Stomach (tissue), 8 donors: ENCODE measurements at regions not wholly inside any gene's neighbourhood (a gene's known extent, or its start where the extent isn't known, plus 50 kb on each side); places are given as distances from the start of the nearest gene placed in this dataset.

Experiments
- DNase-seq, 2 donors: peaks; one replicate each; pipeline versions ENCODE4 v3.0.0 to v3.0.0-alpha.2; 2013 to 2019
- H3K27ac ChIP-seq, 5 donors: fragments of 200-600 bp in 4 of 5; sonication (generic) in 4 of 5; one replicate each; pipeline ENCODE4 v1.5.1; 2013 to 2019; ENCODE audit warnings: mild to moderate bottlenecking in 1 of 5, moderate library complexity in 1 of 5
- H3K27me3 ChIP-seq, 3 donors: fragments of 200-600 bp; sonication (generic); one replicate each; pipeline ENCODE4 v1.5.1; 2017 to 2019; ENCODE audit warnings: mixed run types in 1 of 3
- H3K36me3 ChIP-seq, 4 donors: fragments of 200-600 bp; sonication (generic); 1 replicate in 3 of 4; 2 replicates in 1 of 4; pipeline ENCODE4 v1.5.1; 2016 to 2019
- H3K4me1 ChIP-seq, 4 donors: fragments of 200-600 bp; sonication (generic); one replicate each; pipeline ENCODE4 v1.5.1; 2016 to 2019
- H3K4me3 ChIP-seq, 4 donors: fragments of 200-600 bp; sonication (generic) in 3 of 4; one replicate each; pipeline ENCODE4 v1.5.1; 2016 to 2019; ENCODE audit warnings: mild to moderate bottlenecking in 1 of 4
- H3K9me3 ChIP-seq, 4 donors: fragments of 200-600 bp; sonication (generic); one replicate each; pipeline ENCODE4 v1.5.1; 2016 to 2019
- EP300 ChIP-seq: sonication (generic); formaldehyde crosslinking; IDR thresholded peaks from one replicate; pipeline ENCODE4 v1.6.1; 2017; ENCODE audit warnings: antibody characterized with exemption
- POLR2A ChIP-seq, 4 donors: fragments of 450-650 bp; IDR thresholded peaks; one replicate each; pipeline ENCODE4 v1.6.1; 2016; ENCODE audit warnings: antibody characterized with exemption in 4 of 4, control low read depth in 2 of 4, mild to moderate bottlenecking in 1 of 4, moderate library complexity in 1 of 4
- POLR2AphosphoS5 ChIP-seq, 3 donors: sonication (generic); formaldehyde crosslinking; IDR thresholded peaks; one replicate each; pipeline ENCODE4 v1.6.1; 2016; ENCODE audit warnings: antibody characterized with exemption in 3 of 3
- WGBS, 5 donors: extraction: QIAGEN DNeasy Blood & Tissue Kit in 3 of 5; methylation state at CpG; one replicate each; pipeline versions ENCODE4 v1.1.5 to v1.1.7; 2013 to 2018; 5-methylcytosine and 5-hydroxymethylcytosine counted together
- intact Hi-C: fragments of 100-400 bp; cut with DNase I; formaldehyde crosslinking; loops from one replicate; pipeline ENCODE4 v1.15.1; 2023; ENCODE audit warnings: low total_unique reads
- TF ChIP-seq, protein P1 (sequence below), 7 experiments: fragments of 450-650 bp in 4 of 7; fragments of 200-600 bp in 3 of 7; sonication (generic) in 3 of 7; IDR thresholded peaks; one replicate each; pipeline ENCODE4 v1.5.1; 2016 to 2019; ENCODE audit warnings: antibody characterized with exemption in 7 of 7, control low read depth in 2 of 7, mild to moderate bottlenecking in 1 of 7
- donor health status: healthy with polysubstance abuse.
- donor health status: Bipolar disorder and iron deficiency.
- donor health status: healthy.

DNA sequence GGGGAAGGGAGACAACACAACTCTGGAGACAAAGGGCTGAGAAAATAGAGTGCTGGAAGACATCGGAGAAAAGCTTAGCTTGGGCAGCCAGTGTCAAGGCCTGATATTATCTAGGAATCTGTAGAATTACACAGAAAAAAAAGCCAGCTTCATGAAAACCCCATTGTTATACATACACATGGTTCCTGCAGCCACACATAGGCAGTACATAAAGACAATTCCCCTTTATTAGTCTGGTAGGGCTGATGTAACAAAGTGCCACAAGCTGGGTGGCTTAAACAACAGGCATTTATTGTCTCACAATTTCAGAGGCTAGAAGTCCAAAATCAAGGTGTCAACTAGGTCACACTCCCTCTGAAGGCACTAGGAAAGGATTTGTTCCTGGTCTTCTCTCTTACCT lies 503.5 kb downstream of the MID1IP1 start:
- no peaks in the 10 kb centered on the region for H3K4me1 ChIP-seq
- intact Hi-C loops = no loop called here
- no peak overlapping the region for H3K4me3 ChIP-seq
- H3K9me3 ChIP-seq = peaks cover 0 to 21% (median 14%) of the 10 kb centered on the region in 4 donors
- WGBS, 5 donors = 70 to 91% (median 86%) methylated on average over 1 of the region's 1 CpG
- DNase-seq = no peak
- TF ChIP-seq POLR2AphosphoS5 (IDR thresholded peaks at IDR 0.05) = no peak
- TF ChIP-seq, protein P1, sequence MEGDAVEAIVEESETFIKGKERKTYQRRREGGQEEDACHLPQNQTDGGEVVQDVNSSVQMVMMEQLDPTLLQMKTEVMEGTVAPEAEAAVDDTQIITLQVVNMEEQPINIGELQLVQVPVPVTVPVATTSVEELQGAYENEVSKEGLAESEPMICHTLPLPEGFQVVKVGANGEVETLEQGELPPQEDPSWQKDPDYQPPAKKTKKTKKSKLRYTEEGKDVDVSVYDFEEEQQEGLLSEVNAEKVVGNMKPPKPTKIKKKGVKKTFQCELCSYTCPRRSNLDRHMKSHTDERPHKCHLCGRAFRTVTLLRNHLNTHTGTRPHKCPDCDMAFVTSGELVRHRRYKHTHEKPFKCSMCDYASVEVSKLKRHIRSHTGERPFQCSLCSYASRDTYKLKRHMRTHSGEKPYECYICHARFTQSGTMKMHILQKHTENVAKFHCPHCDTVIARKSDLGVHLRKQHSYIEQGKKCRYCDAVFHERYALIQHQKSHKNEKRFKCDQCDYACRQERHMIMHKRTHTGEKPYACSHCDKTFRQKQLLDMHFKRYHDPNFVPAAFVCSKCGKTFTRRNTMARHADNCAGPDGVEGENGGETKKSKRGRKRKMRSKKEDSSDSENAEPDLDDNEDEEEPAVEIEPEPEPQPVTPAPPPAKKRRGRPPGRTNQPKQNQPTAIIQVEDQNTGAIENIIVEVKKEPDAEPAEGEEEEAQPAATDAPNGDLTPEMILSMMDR (IDR thresholded peaks at IDR 0.05) = no peak
- no peak overlapping the region for H3K27ac ChIP-seq
- H3K27me3 ChIP-seq = peaks cover 0 to 6% (median 0%) of the 10 kb centered on the region in 3 donors
- no peaks in the 10 kb centered on the region for H3K36me3 ChIP-seq

DNA sequence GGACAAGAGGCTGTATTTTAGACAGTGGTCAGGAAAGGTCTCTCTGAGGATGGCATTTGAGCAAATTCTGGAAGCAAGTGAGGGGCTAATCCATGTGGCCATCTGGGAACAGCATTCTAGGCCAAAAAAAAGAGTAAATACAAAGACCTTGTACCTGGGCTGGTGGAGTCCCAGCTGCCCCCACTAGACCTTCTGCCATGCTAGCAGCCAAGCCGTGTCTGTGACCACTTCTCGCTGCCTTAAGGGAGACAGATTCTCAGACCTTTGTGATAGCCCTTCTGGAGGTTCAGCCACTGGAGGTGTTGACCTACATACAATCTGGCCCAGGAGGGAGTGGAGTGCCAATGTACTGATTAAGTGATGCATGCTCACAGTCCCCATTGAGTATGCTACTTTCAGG lies 506.2 kb downstream of the MID1IP1 start:
- TF ChIP-seq, protein P1 (IDR thresholded peaks at IDR 0.05) = no peak
- no peak for TF ChIP-seq POLR2A (IDR thresholded peaks at IDR 0.05)
- TF ChIP-seq EP300 = no peak
- Histone ChIP-seq H3K36me3 (no peaks in the 10 kb centered on the region), H3K4me1 (no peaks in the 10 kb centered on the region), H3K27ac (no peak overlapping the region), H3K27me3 (peaks cover 0 to 6% (median 0%) of the 10 kb centered on the region in 3 donors), H3K4me3 (no peak overlapping the region), H3K9me3 (peaks cover 0 to 16% (median 9%) of the 10 kb centered on the region in 4 donors)
- WGBS, 5 donors = 85 to 100% (median 94%) methylated on average over 2 of the region's 2 CpGs
- no peak for DNase-seq
- intact Hi-C loops = no loop called here

GRCh38 chrX:39308126-39308525 lies 506.9 kb downstream of the MID1IP1 start:
- TF ChIP-seq, protein P1 (IDR thresholded peaks at IDR 0.05) = no peak
- TF ChIP-seq EP300 = no peak
- peaks cover 0 to 9% (median 4%) of the 10 kb centered on the region in 4 donors for H3K9me3 ChIP-seq
- no peak overlapping the region for H3K27ac ChIP-seq
- 33 to 65% (median 49%) methylated on average over 1 of the region's 1 CpG for WGBS, 5 donors
- DNase-seq = no peak
- H3K27me3 ChIP-seq = no peaks in the 10 kb centered on the region
- no peak overlapping the region for H3K4me3 ChIP-seq
- intact Hi-C loops = no loop called here
- H3K36me3 ChIP-seq = no peaks in the 10 kb centered on the region
- H3K4me1 ChIP-seq = no peaks in the 10 kb centered on the region

DNA sequence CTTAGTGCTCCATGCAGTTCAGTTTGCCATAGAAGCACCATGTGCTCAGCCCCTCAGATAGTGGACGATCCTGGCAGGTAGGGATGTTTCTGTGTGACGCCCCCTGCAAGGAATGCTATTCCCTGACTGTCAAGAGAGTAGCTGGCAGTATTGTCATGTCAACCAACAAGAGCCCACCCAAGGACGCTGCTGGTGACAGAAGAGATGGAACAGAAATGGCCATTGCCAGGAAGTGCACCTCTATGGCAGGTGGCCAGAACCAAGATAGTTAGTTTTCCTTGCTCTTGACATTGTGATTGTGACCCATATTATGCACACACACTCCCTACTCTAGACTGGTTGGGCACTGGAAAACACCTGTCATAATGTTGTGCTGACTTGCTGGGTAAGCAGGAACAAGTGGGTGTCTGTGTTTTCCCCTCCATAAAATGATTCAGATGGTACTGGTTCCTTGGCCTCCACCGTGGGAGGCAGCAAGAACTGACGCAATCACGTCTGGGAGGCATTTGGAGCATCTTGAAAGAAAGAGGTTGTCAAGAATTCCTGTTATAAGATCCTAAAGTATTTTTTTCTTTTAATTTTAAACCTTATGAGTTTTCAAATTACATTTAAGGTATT lies 507.9 kb downstream of the MID1IP1 start:
- 41 to 74% (median 64%) methylated on average over 3 to 6 of the region's 6 CpGs for WGBS, 5 donors
- Histone ChIP-seq H3K36me3 (no peaks in the 10 kb centered on the region), H3K4me1 (no peaks in the 10 kb centered on the region), H3K4me3 (no peak overlapping the region), H3K27me3 (no peaks in the 10 kb centered on the region), H3K27ac (peak overlapping the region in 1 of 5 donors; percentile 8), H3K9me3 (no peaks in the 10 kb centered on the region)
- TF ChIP-seq, protein P1 (IDR thresholded peaks at IDR 0.05) = no peak
- no peak for TF ChIP-seq POLR2AphosphoS5 (IDR thresholded peaks at IDR 0.05)
- TF ChIP-seq POLR2A (IDR thresholded peaks at IDR 0.05) = no peak
- DNase-seq = peak in 1 of 2 donors; percentile 41
- intact Hi-C loops = no loop called here
